LNCaP clone FGC (cell line): ENCODE measurements at regions not wholly inside any gene's neighbourhood (a gene's known extent, or its start where the extent isn't known, plus 50 kb on each side); places are given as distances from the start of the nearest gene placed in this dataset.

Source experiments
- DNase-seq: peaks from one replicate; pipeline ENCODE4 v3.0.0-alpha.2; 2011; ENCODE audit warnings: low read depth
- H3K4me3 ChIP-seq: 2 replicates; pipeline ENCODE4 v1.5.1; 2011; ENCODE audit warnings: mild to moderate bottlenecking, low read depth, low read length, control low read depth
- TF ChIP-seq, protein P1 (sequence below): IDR thresholded peaks from 2 replicates; pipeline ENCODE4 v1.5.1; 2012; ENCODE audit warnings: mild to moderate bottlenecking; ENCODE audit not compliant: control insufficient read depth, insufficient read depth; ENCODE audit errors: extremely low read depth

DNA sequence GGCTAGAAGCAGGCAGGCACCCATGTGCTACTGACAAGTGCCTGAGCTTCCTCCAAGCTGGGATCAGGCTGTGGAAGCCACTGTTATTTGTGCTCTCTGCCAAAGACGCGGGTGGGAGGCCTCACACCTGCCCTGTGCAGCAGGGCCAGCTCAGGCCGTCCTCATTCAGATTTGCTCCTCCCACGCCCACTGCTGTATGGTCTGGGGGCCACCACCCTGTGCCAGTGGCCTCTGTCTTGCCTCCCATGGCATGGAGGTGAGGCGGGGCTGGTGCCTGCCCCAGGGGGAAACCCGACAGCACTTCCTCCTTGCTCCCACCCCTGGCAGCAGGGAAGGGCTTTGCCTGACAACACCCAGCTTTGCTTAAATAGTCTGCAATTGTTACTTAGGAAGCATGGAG, 356.5 kb upstream of the CDH8 start:
- DNase-seq = no peak
- H3K4me3 ChIP-seq = no peak overlapping the region
- TF ChIP-seq, protein P1, sequence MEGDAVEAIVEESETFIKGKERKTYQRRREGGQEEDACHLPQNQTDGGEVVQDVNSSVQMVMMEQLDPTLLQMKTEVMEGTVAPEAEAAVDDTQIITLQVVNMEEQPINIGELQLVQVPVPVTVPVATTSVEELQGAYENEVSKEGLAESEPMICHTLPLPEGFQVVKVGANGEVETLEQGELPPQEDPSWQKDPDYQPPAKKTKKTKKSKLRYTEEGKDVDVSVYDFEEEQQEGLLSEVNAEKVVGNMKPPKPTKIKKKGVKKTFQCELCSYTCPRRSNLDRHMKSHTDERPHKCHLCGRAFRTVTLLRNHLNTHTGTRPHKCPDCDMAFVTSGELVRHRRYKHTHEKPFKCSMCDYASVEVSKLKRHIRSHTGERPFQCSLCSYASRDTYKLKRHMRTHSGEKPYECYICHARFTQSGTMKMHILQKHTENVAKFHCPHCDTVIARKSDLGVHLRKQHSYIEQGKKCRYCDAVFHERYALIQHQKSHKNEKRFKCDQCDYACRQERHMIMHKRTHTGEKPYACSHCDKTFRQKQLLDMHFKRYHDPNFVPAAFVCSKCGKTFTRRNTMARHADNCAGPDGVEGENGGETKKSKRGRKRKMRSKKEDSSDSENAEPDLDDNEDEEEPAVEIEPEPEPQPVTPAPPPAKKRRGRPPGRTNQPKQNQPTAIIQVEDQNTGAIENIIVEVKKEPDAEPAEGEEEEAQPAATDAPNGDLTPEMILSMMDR = no peak

DNA sequence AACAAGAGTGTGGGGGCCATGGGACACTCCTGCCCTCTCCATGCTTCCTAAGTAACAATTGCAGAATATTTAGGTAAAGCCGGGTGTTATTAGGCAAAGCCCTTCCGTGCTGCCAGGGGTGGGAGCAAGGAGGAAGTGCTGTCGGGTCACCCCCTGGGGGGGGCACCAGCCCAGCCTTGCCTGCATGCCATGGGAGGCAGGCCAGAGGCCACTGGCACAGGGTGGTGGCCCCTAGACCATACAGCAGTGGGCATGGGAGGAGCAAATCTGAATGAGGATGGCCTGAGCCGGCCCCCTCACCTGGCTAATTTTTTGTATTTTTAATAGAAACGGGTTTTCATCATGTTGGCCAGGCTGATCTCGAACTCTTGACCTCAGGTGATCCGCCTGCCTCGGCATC, 355.7 kb upstream of the CDH8 start:
- TF ChIP-seq, protein P1 = no peak
- H3K4me3 ChIP-seq = no peak overlapping the region
- DNase-seq = no peak

DNA sequence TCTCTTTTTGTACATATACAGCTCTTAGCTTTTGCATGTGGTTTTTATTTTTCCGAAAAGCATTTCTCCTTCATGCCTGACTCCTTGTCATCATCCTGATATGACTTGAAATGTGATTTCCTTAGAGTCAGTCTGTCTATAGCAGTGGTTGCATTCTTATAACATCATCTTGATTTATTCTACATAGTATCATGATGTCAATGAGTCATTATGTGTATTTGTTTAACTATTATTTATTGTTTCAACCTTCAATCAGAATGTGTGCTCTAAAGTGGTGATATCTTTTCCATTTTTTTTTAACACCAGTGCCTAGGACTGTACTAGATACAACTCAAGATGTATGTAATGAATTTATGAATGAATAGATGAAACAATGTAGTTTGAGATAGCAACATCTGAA, 354.9 kb upstream of the CDH8 start:
- TF ChIP-seq, protein P1 = no peak
- no peak overlapping the region for H3K4me3 ChIP-seq
- no peak for DNase-seq

DNA sequence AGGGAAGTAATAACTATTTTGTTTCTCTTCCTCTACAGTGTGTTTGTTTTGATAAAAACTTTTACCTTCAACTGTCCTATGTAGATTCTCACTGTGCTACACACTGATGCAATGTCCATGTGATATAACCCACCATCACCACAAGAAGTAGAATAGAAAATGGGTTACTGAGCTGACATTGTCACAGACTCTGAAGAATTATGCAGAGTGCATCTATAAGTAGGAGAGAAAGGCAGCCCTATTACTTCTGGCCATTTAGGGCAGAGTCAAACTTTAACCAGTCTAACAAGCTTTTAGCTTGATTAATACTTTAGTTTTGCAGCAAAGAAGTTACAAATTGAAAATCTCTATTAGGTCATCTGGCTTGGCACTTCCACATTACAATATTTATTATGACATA, 354.0 kb upstream of the CDH8 start:
- no peak for DNase-seq
- TF ChIP-seq, protein P1 = no peak
- H3K4me3 ChIP-seq = no peak overlapping the region

DNA sequence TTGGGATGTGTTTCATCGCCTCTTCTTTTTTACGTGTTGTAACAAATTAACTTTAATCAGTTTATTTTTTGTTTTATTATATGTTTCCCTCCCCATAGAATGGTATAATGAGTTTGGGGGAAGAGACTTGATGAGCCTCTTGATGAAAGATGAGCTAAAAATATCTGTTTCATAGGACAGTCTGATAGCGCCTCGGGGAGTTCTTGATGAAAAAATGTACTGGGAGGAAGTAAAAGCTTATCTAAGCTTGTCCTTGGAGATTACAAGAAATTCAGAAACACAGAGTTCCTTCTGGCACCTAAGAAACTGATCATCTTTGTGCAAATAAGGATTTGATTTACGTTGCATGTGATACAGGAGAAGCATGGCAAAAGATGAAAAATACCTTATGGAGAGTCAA, 350.2 kb upstream of the CDH8 start:
- no peak overlapping the region for H3K4me3 ChIP-seq
- TF ChIP-seq, protein P1 = no peak
- DNase-seq = no peak

DNA sequence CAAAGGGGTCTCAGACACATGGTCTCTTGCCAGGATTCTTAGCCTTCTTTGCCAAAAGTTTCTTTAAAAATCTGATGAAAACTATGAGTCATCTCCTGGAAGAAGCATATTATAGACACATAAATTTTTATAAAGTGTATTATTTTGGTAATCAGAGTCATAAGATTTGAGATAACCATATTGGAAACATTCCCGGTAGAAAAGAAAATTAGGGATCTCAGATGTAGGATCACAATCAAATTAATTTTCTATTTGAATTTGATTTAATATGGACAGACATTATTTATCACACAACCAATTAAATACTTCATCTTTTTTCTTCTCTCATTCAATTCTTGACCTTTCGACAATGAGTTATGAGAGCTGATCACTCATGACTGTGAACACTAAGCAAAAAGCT, 347.7 kb upstream of the CDH8 start:
- DNase-seq = no peak
- TF ChIP-seq, protein P1 = no peak
- no peak overlapping the region for H3K4me3 ChIP-seq

DNA sequence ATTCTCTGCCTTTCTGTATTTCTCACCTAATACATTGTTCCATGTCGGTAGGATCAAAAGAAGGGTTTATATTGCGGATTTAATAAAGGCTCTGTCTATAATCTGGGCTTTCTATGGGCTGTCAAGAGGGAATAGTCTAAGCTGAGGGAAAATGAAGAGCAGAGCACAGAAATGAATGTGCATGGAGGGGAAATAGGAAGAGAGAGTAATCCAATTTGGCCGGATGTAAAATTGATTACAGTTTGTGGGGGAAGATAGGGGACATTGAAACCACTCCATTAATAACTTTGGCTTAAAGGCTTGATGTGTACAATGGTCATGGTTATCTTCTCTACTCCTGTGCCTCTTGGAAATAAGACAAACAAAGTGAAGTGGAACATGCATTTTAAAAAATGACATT, 334.2 kb upstream of the CDH8 start:
- no peak overlapping the region for H3K4me3 ChIP-seq
- TF ChIP-seq, protein P1 = no peak
- no peak for DNase-seq
